OCI-LY3 (cell line): ENCODE measurements at regions not wholly inside any gene's neighbourhood (a gene's known extent, or its start where the extent isn't known, plus 50 kb on each side); places are given as distances from the start of the nearest gene placed in this dataset.
"Not testable (repeated sequence)": the region's sequence is repeated elsewhere in the genome, so short reads cannot be mapped to it uniquely, and the experiment has no call there.

Source experiments
- EZH2phosphoT487 ChIP-seq: fragments of 200-600 bp; shearing (Covaris generic); IDR thresholded peaks from 2 replicates; pipeline ENCODE4 v1.6.1; 2018; ENCODE audit warnings: antibody characterized with exemption, mixed run types, low read depth
- TF ChIP-seq, protein P1 (sequence below): fragments of 200-600, 300-600 bp; sonication (generic); IDR thresholded peaks from 2 replicates; pipeline ENCODE4 v1.5.1; 2014; ENCODE audit warnings: antibody characterized with exemption, low read length, low read depth

- TF ChIP-seq, protein P1, sequence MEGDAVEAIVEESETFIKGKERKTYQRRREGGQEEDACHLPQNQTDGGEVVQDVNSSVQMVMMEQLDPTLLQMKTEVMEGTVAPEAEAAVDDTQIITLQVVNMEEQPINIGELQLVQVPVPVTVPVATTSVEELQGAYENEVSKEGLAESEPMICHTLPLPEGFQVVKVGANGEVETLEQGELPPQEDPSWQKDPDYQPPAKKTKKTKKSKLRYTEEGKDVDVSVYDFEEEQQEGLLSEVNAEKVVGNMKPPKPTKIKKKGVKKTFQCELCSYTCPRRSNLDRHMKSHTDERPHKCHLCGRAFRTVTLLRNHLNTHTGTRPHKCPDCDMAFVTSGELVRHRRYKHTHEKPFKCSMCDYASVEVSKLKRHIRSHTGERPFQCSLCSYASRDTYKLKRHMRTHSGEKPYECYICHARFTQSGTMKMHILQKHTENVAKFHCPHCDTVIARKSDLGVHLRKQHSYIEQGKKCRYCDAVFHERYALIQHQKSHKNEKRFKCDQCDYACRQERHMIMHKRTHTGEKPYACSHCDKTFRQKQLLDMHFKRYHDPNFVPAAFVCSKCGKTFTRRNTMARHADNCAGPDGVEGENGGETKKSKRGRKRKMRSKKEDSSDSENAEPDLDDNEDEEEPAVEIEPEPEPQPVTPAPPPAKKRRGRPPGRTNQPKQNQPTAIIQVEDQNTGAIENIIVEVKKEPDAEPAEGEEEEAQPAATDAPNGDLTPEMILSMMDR = not testable (repeated sequence)
- TF ChIP-seq EZH2phosphoT487 = not testable (repeated sequence)
Measured at GRCh38 chr10:121145802-121146395, 294.7 kb downstream of the WDR11 start.
